Stimulated activated CD8-positive, alpha-beta memory T cell treated with anti-CD3 and anti-CD28 coated beads, Interleukin-4, amount 100 ng/mL, for 1 hour (primary cell): ENCODE measurements at regions not wholly inside any gene's neighbourhood (a gene's known extent, or its start where the extent isn't known, plus 50 kb on each side); places are given as distances from the start of the nearest gene placed in this dataset.
"Not testable (repeated sequence)": the region's sequence is repeated elsewhere in the genome, so short reads cannot be mapped to it uniquely, and the experiment has no call there.

ENCODE experiments used
- DNase-seq, 2 donors: peaks; one replicate each; pipeline ENCODE4 v3.0.0-alpha.2; 2020; ENCODE audit warnings: low read depth in 2 of 2, low spot score in 1 of 2

DNA sequence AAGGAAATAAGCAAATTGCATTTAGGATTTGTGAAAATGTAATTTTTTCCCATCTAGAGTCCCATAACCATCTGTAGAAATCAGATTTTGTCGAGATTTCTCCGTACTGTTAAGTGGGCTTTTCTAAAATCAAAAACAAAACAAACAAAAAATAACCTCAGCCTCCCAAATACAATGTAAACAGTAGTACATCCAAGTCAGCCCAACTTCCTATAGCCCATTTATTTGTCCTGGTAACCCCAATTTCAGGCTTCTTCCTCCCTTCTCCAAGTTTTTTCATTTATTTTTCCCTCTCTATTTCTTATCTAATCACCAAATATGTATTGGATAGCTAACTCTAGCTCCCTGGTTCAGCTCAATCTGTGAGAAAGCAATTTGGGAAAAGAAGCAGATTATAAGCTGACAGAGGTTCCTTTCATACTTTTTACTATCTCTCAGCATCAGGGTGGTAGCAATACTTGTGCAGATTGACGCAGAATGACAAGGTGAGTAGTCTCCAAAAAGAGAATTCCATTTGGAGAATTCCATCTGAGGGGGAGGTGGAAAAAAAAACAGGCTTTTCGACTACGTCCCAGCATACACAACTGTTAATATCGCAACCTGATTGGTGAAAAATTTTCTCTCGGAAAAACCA lies 132.6 kb upstream of the BTN3A2 start:
- DNase-seq, result no peak

GRCh38 chr6:26232940-26233648 lies 131.9 kb upstream of the BTN3A2 start:
- DNase-seq, result no peak

- DNase-seq, result peak in 1 of 2 donors; percentile 39
Observed at GRCh38 chr6:26233649-26234420, 131.2 kb upstream of the BTN3A2 start.

DNA sequence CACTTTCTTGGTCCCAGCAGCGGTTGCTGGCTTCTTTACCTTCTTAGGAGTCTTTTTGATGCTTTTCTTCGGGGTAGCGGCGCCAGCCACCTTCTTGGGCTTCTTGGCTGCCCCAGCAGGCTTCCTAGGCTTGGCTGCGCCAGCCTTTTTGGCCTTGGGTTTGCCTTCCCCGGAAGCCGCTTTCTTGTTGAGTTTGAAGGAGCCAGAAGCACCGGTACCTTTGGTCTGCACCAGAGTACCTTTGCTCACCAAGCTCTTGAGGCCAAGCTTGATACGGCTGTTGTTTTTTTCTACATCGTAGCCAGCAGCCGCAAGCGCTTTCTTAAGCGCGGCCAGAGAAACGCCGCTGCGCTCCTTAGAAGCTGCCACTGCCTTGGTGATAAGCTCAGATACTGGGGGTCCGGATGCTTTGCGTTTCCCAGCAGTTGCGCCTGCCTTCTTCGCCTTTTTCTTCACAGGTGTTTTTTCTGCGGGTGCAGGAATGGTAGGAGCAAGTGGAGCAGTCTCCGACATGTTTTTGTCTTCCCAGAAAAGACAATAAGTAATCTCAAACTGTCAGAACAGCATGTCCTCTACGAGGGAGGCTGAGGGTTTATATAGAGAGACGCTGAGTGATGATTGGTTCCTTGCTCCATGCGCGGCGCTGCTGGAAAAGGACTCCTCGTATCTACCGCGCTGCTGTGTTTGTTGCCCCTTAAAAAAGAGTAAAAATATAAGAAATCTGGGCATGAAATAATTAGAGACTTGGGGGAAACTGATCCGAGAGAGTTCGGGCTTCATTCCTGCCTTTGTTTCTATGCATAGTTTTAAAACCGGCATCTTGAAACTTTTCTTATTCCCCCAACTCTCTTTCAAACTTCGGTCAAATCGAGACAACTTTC lies 130.3 kb upstream of the BTN3A2 start:
- peak in 1 of 2 donors; percentile 34 for DNase-seq

- no peak for DNase-seq
Observed at GRCh38 chr6:26235302-26235670, 129.7 kb upstream of the BTN3A2 start.

DNA sequence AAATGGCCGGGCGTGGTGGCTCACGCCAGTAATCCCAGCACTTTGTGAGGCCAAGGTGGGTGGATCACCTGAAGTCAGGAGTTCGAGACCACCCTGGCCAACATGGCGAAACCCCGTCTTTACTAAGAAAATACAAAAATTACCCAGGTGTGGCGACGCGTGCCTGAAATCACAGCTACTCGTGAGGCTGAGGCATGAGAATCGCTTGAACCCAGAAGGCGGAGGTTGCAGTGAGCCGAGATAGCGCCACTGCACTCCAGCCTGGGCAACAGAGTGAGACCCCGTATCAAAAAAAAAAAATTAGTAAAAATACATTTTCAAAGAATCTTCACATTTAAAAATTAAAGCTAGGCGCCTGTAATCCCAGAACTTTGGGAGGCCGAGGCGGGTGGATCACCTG lies 125.6 kb upstream of the BTN3A2 start:
- not testable (repeated sequence) for DNase-seq

DNA sequence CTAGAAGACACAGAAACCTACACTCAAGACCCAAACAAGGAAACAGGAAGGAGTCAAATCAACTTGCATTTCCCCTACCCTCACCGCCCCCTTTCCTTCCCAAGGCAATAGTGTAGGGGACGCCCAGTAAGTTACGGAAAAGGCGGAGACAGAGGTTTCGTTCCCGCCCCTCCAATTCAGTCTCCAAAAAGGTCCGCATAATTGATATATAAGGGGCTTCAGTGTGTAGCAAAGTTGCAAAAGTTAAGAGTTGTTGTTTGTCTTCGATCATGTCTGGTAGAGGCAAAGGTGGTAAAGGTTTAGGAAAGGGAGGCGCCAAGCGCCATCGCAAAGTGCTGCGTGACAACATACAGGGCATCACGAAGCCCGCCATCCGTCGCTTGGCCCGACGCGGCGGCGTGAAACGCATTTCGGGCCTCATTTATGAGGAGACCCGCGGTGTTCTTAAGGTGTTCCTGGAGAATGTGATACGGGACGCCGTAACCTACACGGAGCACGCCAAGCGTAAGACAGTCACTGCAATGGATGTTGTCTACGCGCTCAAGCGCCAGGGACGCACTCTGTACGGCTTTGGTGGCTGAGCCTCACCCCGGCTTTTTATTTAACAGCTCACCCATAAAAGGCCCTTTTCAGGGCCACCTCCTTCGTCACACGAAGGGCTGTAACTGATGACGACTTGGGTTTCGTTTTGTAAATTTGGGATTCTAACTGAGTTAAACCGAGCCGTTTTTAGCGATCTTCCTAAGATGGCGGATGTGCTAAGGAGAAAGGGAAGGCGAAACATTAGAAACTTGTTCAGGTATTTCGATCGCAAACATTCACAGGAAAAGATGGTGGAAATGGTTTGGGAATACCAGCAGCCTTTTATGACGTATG lies 124.6 kb upstream of the BTN3A2 start:
- peak in 1 of 2 donors; percentile 45 for DNase-seq

- DNase-seq, result peak in 1 of 2 donors; percentile 30
Observed at GRCh38 chr6:26241033-26241895, 123.7 kb upstream of the BTN3A2 start.

DNA sequence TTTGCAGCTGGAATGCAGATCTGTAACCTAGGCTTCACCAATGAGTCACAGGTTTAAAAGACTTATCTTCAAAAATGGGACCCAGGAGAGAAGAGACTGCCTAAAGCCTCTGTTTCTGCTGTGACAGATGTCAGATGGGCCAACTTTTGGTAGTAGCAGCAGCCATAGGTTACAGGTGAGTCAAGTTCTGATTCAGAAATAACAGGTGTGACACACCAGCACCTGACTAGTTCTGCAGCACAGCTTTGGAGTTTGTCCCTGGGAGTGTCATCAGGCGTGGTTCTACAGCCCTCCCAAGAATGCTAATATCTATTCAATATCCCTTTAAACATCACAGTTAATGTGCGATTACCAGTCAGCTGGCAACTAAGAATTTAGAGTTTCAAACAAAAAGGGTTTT lies 121.9 kb upstream of the BTN3A2 start:
- DNase-seq, result no peak

DNA sequence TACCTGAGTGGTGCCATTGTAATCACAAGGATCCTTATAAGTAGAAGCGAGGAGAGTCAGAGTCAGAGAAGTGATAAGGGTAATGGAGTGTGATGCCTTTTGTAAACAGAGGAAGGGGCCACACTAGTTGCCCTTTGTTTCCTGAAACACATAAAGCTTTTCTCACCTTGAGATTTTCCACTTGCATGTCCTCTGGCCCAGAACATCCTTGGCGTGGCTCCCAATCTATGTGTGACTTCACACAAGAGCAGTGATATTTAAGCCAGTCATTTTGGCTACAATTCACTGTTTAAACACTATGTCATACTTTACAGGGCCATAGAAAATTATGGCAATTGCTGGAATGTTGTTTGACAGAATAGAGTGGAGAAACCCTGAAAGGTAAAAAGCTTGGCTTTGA lies 121.2 kb upstream of the BTN3A2 start:
- no peak for DNase-seq

GRCh38 chr6:26246058-26246457 lies 118.9 kb upstream of the BTN3A2 start:
- no peak for DNase-seq

DNA sequence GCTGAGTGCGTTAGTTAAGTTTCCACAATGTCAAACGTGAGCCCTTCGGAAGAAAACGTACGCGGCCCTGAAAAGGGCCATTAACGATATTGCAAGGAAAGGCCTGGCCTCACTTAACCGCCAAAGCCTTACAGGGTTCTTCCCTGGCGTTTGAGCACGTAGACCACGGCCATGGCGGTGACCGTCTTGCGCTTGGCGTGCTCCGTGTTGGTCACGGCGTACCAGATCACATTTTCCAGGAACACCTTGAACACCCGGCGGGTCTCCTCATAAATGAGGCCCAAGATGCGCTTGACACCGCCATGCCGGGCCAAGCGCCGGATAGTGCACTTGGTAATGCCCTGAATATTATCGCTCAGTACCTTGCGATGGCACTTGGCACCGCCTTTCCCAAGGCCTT lies 118.4 kb upstream of the BTN3A2 start:
- no peak for DNase-seq

DNA sequence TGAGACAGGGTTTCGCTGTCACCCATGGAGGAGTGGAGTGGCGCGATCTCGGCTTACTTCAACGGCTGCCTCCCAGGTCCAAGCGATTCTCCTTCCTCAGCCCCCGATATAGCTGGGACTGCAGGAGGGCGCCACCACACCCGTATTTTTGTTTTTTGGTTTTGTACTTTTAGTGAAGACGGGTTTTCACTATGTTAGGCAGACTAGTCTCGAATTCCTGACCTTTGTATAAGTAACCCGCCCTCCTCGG lies 115.4 kb upstream of the BTN3A2 start:
- no peak for DNase-seq

DNA sequence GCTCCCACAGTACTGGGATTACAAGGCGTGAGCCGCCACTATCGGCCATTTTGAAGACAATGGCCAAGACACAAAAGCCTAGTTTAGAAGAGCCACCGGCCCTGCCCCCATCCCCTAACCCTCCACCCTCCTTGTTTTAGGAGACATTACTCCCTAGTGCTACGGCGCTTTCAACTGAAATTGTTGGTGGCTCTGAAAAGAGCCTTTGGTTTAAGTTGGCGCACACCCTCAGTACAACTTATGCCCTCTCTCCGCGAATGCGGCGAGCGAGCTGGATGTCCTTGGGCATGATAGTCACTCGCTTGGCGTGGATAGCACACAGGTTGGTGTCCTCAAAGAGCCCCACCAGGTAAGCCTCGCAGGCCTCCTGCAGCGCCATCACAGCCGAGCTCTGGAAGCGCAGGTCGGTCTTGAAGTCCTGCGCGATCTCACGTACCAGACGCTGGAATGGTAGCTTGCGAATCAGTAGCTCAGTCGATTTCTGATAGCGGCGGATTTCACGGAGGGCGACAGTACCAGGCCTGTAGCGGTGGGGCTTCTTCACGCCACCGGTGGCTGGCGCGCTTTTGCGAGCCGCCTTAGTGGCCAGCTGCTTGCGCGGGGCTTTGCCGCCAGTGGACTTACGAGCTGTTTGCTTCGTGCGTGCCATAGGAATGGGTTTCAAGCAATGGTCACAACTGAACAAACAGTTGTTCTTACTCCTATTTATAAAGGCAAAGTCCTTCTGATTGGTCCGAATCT lies 114.9 kb upstream of the BTN3A2 start:
- peak in 1 of 2 donors; percentile 23 for DNase-seq

GRCh38 chr6:26250698-26251044 lies 114.3 kb upstream of the BTN3A2 start:
- DNase-seq, result no peak

- DNase-seq, result no peak
Observed at GRCh38 chr6:26251354-26252076, 113.5 kb upstream of the BTN3A2 start.

- DNase-seq, result no peak
Observed at GRCh38 chr6:26252077-26252472, 112.9 kb upstream of the BTN3A2 start.

GRCh38 chr6:26254724-26255123 lies 110.3 kb upstream of the BTN3A2 start:
- no peak for DNase-seq
